Peyer's patch (tissue), 4 donors: ENCODE measurements at regions not wholly inside any gene's neighbourhood (a gene's known extent, or its start where the extent isn't known, plus 50 kb on each side); places are given as distances from the start of the nearest gene placed in this dataset.

ENCODE experiments used
- DNase-seq, 3 donors: peaks; one replicate each; pipeline ENCODE4 v3.0.0-alpha.2; 2017 to 2019
- H3K27ac ChIP-seq, 4 donors: fragments of 200-600 bp; sonication (generic); one replicate each; pipeline ENCODE4 v1.5.1; 2016 to 2019
- H3K27me3 ChIP-seq, 2 donors: fragments of 200-600 bp; sonication (generic); one replicate each; pipeline ENCODE4 v1.5.1; 2019
- H3K36me3 ChIP-seq, 3 donors: fragments of 200-600 bp; sonication (generic); one replicate each; pipeline ENCODE4 v1.5.1; 2016 to 2019
- H3K4me1 ChIP-seq, 4 donors: fragments of 200-600 bp; sonication (generic); one replicate each; pipeline ENCODE4 v1.5.1; 2016 to 2019
- H3K4me3 ChIP-seq, 4 donors: fragments of 200-600 bp; sonication (generic); 1 replicate in 3 of 4; 2 replicates in 1 of 4; pipeline ENCODE4 v1.5.1; 2016 to 2019; ENCODE audit warnings: mild to moderate bottlenecking in 1 of 4
- H3K9me3 ChIP-seq, 4 donors: fragments of 200-600 bp; sonication (generic); one replicate each; pipeline ENCODE4 v1.5.1; 2016 to 2019; ENCODE audit warnings: mild to moderate bottlenecking in 1 of 4
- CTCF ChIP-seq, 6 experiments: fragments of 450-650 bp in 4 of 6; fragments of 200-600 bp in 2 of 6; sonication (generic) in 1 of 6; IDR thresholded peaks; one replicate each; pipeline ENCODE4 v1.5.1; 2017 to 2019; ENCODE audit warnings: antibody characterized with exemption in 6 of 6, mild to moderate bottlenecking in 3 of 6, moderate library complexity in 1 of 6
- POLR2A ChIP-seq, 2 donors: fragments of 450-650 bp; IDR thresholded peaks; one replicate each; pipeline ENCODE4 v1.5.1; 2017; ENCODE audit warnings: antibody characterized with exemption in 2 of 2, mild to moderate bottlenecking in 2 of 2, moderate library complexity in 2 of 2

DNA sequence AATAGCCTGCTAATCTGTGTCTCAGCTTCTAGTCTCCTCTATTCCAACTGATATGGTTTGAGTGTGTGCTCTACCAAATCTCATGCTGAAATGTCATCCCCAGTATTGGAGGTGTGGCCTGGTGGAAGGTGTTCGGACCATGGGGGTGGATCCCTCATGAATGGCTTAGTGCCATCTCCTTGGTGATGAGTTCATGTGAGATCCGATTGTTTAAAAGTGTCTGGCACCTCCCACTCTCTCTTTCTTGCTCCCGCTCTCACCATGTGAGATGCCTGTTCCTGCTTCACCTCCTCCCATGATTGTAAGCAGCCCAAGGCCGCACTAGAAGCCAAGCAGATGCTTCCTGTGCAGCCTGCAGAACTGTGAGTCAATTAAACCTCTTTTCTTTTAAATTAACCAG lies 73.5 kb upstream of the CAMK1G start:
- Histone ChIP-seq H3K36me3 (no peaks in the 10 kb centered on the region), H3K4me1 (no peaks in the 10 kb centered on the region), H3K27ac (no peak overlapping the region), H3K27me3 (no peaks in the 10 kb centered on the region), H3K4me3 (no peak overlapping the region), H3K9me3 (no peaks in the 10 kb centered on the region)
- no peak for DNase-seq
- TF ChIP-seq CTCF (IDR thresholded peaks at IDR 0.05) (no peak), POLR2A (IDR thresholded peaks at IDR 0.05) (no peak)

DNA sequence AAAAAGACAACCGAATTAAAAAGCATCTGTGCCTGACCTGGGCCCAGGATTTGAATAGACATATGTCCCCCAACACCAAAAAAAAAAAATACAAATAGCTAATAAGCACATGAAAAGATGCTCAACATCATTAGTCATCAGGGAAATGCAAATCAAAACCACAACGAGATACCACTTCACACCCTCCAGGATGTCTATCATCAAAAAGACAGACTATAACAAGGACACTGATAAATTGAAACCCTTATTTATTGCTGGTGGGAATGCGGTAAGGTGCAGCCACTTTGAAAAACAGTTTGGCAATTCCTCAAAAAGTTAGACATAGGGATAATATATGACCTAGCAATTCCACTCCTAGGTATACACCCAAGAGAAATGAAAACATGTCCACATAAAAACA lies 72.3 kb upstream of the CAMK1G start:
- no peaks in the 10 kb centered on the region for H3K36me3 ChIP-seq
- H3K9me3 ChIP-seq: no peaks in the 10 kb centered on the region
- no peak overlapping the region for H3K4me3 ChIP-seq
- no peak for TF ChIP-seq POLR2A (IDR thresholded peaks at IDR 0.05)
- no peak for TF ChIP-seq CTCF (IDR thresholded peaks at IDR 0.05)
- no peak overlapping the region for H3K27ac ChIP-seq
- no peaks in the 10 kb centered on the region for H3K27me3 ChIP-seq
- H3K4me1 ChIP-seq: no peaks in the 10 kb centered on the region
- DNase-seq: no peak

GRCh38 chr1:209512821-209513220 lies 70.7 kb upstream of the CAMK1G start:
- Histone ChIP-seq H3K4me3 (no peak overlapping the region), H3K9me3 (no peaks in the 10 kb centered on the region), H3K36me3 (no peaks in the 10 kb centered on the region), H3K27ac (no peak overlapping the region), H3K27me3 (no peaks in the 10 kb centered on the region), H3K4me1 (no peaks in the 10 kb centered on the region)
- no peak for TF ChIP-seq POLR2A (IDR thresholded peaks at IDR 0.05)
- no peak for TF ChIP-seq CTCF (IDR thresholded peaks at IDR 0.05)
- no peak for DNase-seq

- Histone ChIP-seq H3K27me3 (no peaks in the 10 kb centered on the region), H3K36me3 (no peaks in the 10 kb centered on the region), H3K9me3 (no peaks in the 10 kb centered on the region), H3K27ac (no peak overlapping the region), H3K4me1 (no peaks in the 10 kb centered on the region), H3K4me3 (no peak overlapping the region)
- TF ChIP-seq POLR2A (IDR thresholded peaks at IDR 0.05) (no peak), CTCF (IDR thresholded peaks at IDR 0.05) (peak in 4 of 6 experiments; percentile 14 to 44 (median 28))
- no peak for DNase-seq
Measured at GRCh38 chr1:209513226-209513625, 70.3 kb upstream of the CAMK1G start.

GRCh38 chr1:209516771-209517680 lies 66.5 kb upstream of the CAMK1G start:
- Histone ChIP-seq H3K4me1 (no peaks in the 10 kb centered on the region), H3K36me3 (no peaks in the 10 kb centered on the region), H3K4me3 (no peak overlapping the region), H3K27ac (no peak overlapping the region), H3K27me3 (no peaks in the 10 kb centered on the region), H3K9me3 (no peaks in the 10 kb centered on the region)
- no peak for DNase-seq
- TF ChIP-seq POLR2A (IDR thresholded peaks at IDR 0.05) (no peak), CTCF (IDR thresholded peaks at IDR 0.05) (no peak)
